ENCODE measurements at regions not wholly inside any gene's neighbourhood (a gene's known extent, or its start where the extent isn't known, plus 50 kb on each side); places are given as distances from the start of the nearest gene placed in this dataset.

GRCh38 chr5:103667068-103667467 lies 104.5 kb upstream of the NUDT12 start:
- intact Hi-C loops (cut with DNase I) = no loop called here
- Histone ChIP-seq H3K27ac (no peak overlapping the region), H3K9me3 (peaks cover 0 to 22% (median 4%) of the 10 kb centered on the region in 12 donors), H3K27me3 (no peaks in the 10 kb centered on the region), H3K4me3 (no peak overlapping the region), H3K36me3 (no peaks in the 10 kb centered on the region), H3K4me1 (no peaks in the 10 kb centered on the region)
- ATAC-seq = no peak
- TF ChIP-seq CTCF (IDR thresholded peaks at IDR 0.05) = no peak
- no peak for TF ChIP-seq POLR2A (IDR thresholded peaks at IDR 0.05)
- DNase-seq = no peak
- 37 to 50% (median 44%) methylated on average over 3 of the region's 3 CpGs for WGBS, 4 donors

- ATAC-seq = no peak
- Histone ChIP-seq H3K27ac (no peak overlapping the region), H3K4me1 (no peaks in the 10 kb centered on the region), H3K4me3 (no peak overlapping the region), H3K9me3 (peaks cover 0 to 3% (median 0%) of the 10 kb centered on the region in 12 donors), H3K27me3 (no peaks in the 10 kb centered on the region), H3K36me3 (no peaks in the 10 kb centered on the region)
- no peak for DNase-seq
- no peak for TF ChIP-seq POLR2A (IDR thresholded peaks at IDR 0.05)
- no peak for TF ChIP-seq CTCF (IDR thresholded peaks at IDR 0.05)
- intact Hi-C loops (cut with DNase I) = no loop called here
- WGBS, 4 donors = 85 to 94% (median 90%) methylated on average over 3 of the region's 3 CpGs
These were observed 94.7 kb upstream of the NUDT12 start for GRCh38 chr5:103657301-103657700.

GRCh38 chr5:103648086-103648485 lies 85.5 kb upstream of the NUDT12 start:
- H3K4me3 ChIP-seq = no peak overlapping the region
- no peak for DNase-seq
- ATAC-seq = no peak
- intact Hi-C loops (cut with DNase I) = no loop called here
- 90 to 94% (median 92%) methylated on average over 2 of the region's 2 CpGs for WGBS, 4 donors
- H3K4me1 ChIP-seq = no peaks in the 10 kb centered on the region
- no peaks in the 10 kb centered on the region for H3K36me3 ChIP-seq
- peak in 1 of 12 donors; percentile 18 for TF ChIP-seq CTCF (IDR thresholded peaks at IDR 0.05)
- no peak for TF ChIP-seq POLR2A (IDR thresholded peaks at IDR 0.05)
- no peak overlapping the region for H3K27ac ChIP-seq
- no peaks in the 10 kb centered on the region for H3K27me3 ChIP-seq
- H3K9me3 ChIP-seq = no peaks in the 10 kb centered on the region

DNA sequence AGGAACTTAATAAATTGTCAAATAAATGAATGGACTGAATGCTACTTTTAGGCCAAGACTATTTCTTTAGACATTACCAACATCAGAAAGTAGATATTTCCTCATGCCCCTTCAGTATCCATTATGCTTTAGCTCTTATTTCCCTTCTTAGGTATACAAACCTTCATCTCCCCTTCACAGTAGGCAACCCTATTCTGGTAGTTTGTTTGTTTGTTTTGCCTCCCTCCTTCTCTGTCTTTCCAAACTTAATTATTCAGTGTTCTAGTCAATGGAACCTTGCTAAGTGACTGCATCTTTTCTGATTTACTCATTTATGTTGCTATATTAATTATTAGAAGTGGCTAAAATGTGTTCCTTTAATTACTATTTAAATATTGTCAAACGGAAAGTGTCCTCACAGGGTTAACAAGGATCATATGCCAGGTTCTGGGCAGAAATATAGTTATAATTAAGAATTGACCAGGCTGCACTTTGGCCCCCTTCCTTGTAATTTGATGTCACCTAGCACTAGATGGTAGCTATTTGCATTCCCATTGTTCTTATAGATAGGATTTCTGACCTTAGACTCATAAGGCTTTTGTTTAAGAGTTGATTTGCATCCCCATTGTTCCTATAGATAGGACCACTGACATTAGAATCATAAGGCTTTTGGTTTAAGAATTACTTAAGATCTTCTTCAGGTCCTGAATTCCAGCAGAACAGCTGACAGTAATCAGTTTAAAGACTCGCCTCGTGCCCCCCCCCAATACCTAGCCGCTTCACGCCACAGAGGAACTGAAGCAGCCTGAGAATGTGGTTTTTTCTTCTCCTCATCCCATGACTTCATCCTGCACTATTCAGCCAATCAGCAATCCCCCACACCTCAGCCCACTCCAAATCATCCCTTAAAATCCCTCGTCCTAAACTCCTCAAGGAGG lies 84.4 kb upstream of the NUDT12 start:
- Histone ChIP-seq H3K4me3 (no peak overlapping the region), H3K36me3 (no peaks in the 10 kb centered on the region), H3K4me1 (no peaks in the 10 kb centered on the region), H3K27ac (no peak overlapping the region), H3K9me3 (no peaks in the 10 kb centered on the region), H3K27me3 (no peaks in the 10 kb centered on the region)
- ATAC-seq = no peak
- no peak for DNase-seq
- intact Hi-C loops (cut with DNase I) = no loop called here
- WGBS, 4 donors = 74 to 84% (median 80%) methylated on average over 6 of the region's 6 CpGs
- no peak for TF ChIP-seq CTCF (IDR thresholded peaks at IDR 0.05)
- TF ChIP-seq POLR2A (IDR thresholded peaks at IDR 0.05) = no peak
